ENCODE measurements at regions not wholly inside any gene's neighbourhood (a gene's known extent, or its start where the extent isn't known, plus 50 kb on each side); places are given as distances from the start of the nearest gene placed in this dataset.

DNA sequence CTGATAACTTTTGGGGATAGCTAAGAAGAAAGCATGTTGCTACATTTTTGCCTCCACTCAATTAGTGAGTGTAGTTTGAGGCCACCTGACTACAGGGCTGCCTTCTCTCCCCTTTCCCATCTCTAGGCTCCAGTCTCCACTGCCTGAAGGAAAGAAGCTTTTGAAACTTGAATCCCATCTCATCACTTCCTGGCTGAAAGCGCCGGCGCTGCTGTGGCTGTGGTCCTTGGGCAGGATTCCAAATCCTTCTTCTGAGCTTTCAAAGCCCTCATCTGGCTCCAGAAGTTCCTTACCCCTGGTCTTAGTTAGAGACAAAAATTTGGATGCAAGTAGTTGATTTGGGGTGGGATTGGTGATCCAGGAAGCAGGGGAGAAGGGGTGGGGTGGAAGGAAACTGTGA lies 119.4 kb downstream of the FOXL1 start:
- no peak for TF ChIP-seq CTCF (IDR thresholded peaks at IDR 0.05)
- intact Hi-C loops (cut with DNase I, micrococcal nuclease), result no loop called here
- Histone ChIP-seq H3K4me3 (no peak overlapping the region), H3K36me3 (ENCODE audit: low read depth) (no peaks in the 10 kb centered on the region), H3K9me3 (no peaks in the 10 kb centered on the region), H3K4me1 (ENCODE audit: low read depth) (no peaks in the 10 kb centered on the region)
- ATAC-seq, result no peak
- no peak for DNase-seq

GRCh38 chr16:86700046-86700945 lies 121.9 kb downstream of the FOXL1 start:
- no peak for TF ChIP-seq CTCF (IDR thresholded peaks at IDR 0.05)
- Histone ChIP-seq H3K36me3 (ENCODE audit: low read depth) (no peaks in the 10 kb centered on the region), H3K4me3 (no peak overlapping the region), H3K9me3 (no peaks in the 10 kb centered on the region), H3K4me1 (ENCODE audit: low read depth) (no peaks in the 10 kb centered on the region)
- DNase-seq (no peak), ATAC-seq (no peak)
- intact Hi-C loops (cut with DNase I, micrococcal nuclease), result no loop called here

DNA sequence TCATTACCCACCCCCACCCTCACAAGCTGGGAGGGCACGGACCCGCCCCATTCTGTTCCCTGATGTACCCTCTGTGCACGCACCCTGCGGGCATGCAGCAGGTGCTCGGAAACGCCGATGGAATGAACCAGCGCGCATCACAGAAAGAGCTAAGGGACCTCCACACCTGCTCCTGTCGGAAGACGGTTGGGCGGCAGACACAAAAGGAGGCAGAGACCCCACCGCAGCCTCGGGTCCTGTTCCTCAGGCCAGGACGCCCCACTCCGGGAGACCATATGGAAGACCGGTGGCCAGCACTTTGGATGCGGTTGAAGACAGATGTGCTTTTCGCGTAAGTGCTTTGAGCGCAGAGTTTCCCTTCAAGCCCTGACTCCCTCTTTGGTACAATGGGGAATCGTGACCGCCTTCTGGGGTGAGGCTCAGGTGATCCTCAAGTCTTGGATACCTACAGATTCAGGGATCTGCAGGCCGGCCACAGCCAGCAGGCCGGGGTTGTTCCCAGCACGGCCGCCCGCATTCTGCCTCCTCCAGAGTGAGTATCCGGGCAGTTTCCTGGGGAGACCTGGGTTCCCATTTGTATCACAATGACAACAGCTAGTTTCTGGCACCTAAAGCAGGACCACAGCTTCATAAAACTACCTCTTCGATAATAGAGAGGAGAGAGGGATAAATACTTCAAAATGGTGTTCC lies 123.1 kb downstream of the FOXL1 start:
- intact Hi-C loops (cut with DNase I, micrococcal nuclease), result no loop called here
- Histone ChIP-seq H3K9me3 (no peaks in the 10 kb centered on the region), H3K4me3 (no peak overlapping the region), H3K4me1 (ENCODE audit: low read depth) (no peaks in the 10 kb centered on the region), H3K36me3 (ENCODE audit: low read depth) (no peaks in the 10 kb centered on the region)
- no peak for DNase-seq
- TF ChIP-seq CTCF (IDR thresholded peaks at IDR 0.05), result no peak
- ATAC-seq, result no peak

DNA sequence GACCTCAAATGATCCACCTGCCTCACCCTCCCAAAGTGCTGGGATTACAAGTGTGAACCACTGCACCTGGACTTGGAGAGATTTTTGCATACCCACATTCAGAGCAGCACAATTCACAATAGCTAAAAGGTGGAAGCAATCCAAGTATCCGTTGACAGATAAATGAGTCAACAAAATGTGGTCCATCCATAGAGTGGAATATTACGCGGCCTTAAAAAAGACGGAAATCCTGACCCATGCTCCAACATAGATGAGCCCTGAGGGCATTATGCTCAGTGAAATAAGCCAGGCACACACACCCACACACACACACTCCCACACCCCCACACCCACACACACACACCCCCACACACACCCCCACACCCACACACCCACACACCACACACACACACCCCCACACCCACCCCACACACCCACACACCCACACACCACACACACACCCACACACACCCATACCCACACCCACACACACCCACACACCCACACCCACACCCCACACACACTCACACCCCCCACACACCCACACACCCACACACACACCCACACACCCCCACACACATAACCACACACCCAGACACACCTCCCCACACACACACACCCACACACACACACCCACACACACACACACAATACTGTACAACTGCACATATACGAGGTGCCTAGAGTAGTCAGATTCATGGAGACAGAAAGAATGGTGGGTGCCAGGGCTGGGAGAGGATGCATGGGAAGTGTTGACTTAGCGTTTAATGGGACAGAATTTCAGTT lies 124.7 kb downstream of the FOXL1 start:
- ATAC-seq, result no peak

More for the DNA sequence above, 124.7 kb downstream of the FOXL1 start:
- no peak for DNase-seq
- no peaks in the 10 kb centered on the region for H3K4me1 ChIP-seq (ENCODE audit: low read depth)
- H3K36me3 ChIP-seq (ENCODE audit: low read depth), result no peaks in the 10 kb centered on the region
- H3K4me3 ChIP-seq, result no peak overlapping the region
- H3K9me3 ChIP-seq, result no peaks in the 10 kb centered on the region
- intact Hi-C loops (cut with DNase I, micrococcal nuclease), result no loop called here
- no peak for TF ChIP-seq CTCF (IDR thresholded peaks at IDR 0.05)

Measured in mucosa of descending colon (tissue), 3 donors.